Right lung (tissue), 2 donors: ENCODE measurements at regions not wholly inside any gene's neighbourhood (a gene's known extent, or its start where the extent isn't known, plus 50 kb on each side); places are given as distances from the start of the nearest gene placed in this dataset.

Experiments
- DNase-seq, 2 donors: peaks; one replicate each; pipeline ENCODE4 v3.0.0-alpha.2; 2013

- DNase-seq, result no peak
These were observed 930.2 kb upstream of the LRRTM1 start for GRCh38 chr2:81234711-81235110.

- DNase-seq, result no peak
These were observed 921.2 kb upstream of the LRRTM1 start for GRCh38 chr2:81225756-81226155.

- DNase-seq, result no peak
These were observed 909.0 kb upstream of the LRRTM1 start for GRCh38 chr2:81213598-81213997.

- no peak for DNase-seq
These were observed 901.7 kb upstream of the LRRTM1 start for GRCh38 chr2:81206216-81206615.

- no peak for DNase-seq
These were observed 892.5 kb upstream of the LRRTM1 start for GRCh38 chr2:81196933-81197628.

GRCh38 chr2:81196383-81196851 lies 891.9 kb upstream of the LRRTM1 start:
- no peak for DNase-seq

GRCh38 chr2:81195774-81196382 lies 891.3 kb upstream of the LRRTM1 start:
- DNase-seq, result no peak

- no peak for DNase-seq
These were observed 890.6 kb upstream of the LRRTM1 start for GRCh38 chr2:81195017-81195773.

- DNase-seq, result no peak
These were observed 890.0 kb upstream of the LRRTM1 start for GRCh38 chr2:81194581-81194980.

GRCh38 chr2:81194176-81194575 lies 889.6 kb upstream of the LRRTM1 start:
- no peak for DNase-seq

GRCh38 chr2:81181845-81182244 lies 877.3 kb upstream of the LRRTM1 start:
- no peak for DNase-seq

GRCh38 chr2:81171447-81171846 lies 866.9 kb upstream of the LRRTM1 start:
- DNase-seq, result no peak

GRCh38 chr2:81163583-81163982 lies 859.0 kb upstream of the LRRTM1 start:
- no peak for DNase-seq

- no peak for DNase-seq
These were observed 854.0 kb upstream of the LRRTM1 start for GRCh38 chr2:81158505-81158904.

GRCh38 chr2:81148323-81148722 lies 843.8 kb upstream of the LRRTM1 start:
- DNase-seq, result no peak

- no peak for DNase-seq
These were observed 831.7 kb upstream of the LRRTM1 start for GRCh38 chr2:81136296-81136695.

GRCh38 chr2:81097361-81097760 lies 792.8 kb upstream of the LRRTM1 start:
- DNase-seq, result no peak

GRCh38 chr2:81093031-81093430 lies 788.5 kb upstream of the LRRTM1 start:
- DNase-seq, result no peak

GRCh38 chr2:81087646-81088045 lies 783.1 kb upstream of the LRRTM1 start:
- DNase-seq, result no peak

GRCh38 chr2:81084101-81084500 lies 779.5 kb upstream of the LRRTM1 start:
- DNase-seq, result no peak

GRCh38 chr2:81078631-81079030 lies 774.1 kb upstream of the LRRTM1 start:
- no peak for DNase-seq

GRCh38 chr2:81078102-81078501 lies 773.5 kb upstream of the LRRTM1 start:
- no peak for DNase-seq

- no peak for DNase-seq
These were observed 772.8 kb upstream of the LRRTM1 start for GRCh38 chr2:81077396-81077795.
